H1 (cell line): ENCODE measurements at regions not wholly inside any gene's neighbourhood (a gene's known extent, or its start where the extent isn't known, plus 50 kb on each side); places are given as distances from the start of the nearest gene placed in this dataset.

ENCODE experiments used
- CTCF ChIA-PET: fragments of 300-600 bp; sonication (Branson Sonifier 250); formaldehyde crosslinking; loops from one replicate; lab custom pipeline; 2021; ENCODE audit not compliant: partially characterized antibody; lab: Charles Lee
- POLR2A ChIA-PET: fragments of 300-600 bp; sonication (Branson Sonifier 250); formaldehyde crosslinking; loops from one replicate; lab custom pipeline; 2021; ENCODE audit warnings: inconsistent platforms; ENCODE audit not compliant: partially characterized antibody; lab: Charles Lee
- DNase-seq, 2 experiments: peaks; one replicate each; pipeline versions ENCODE4 v3.0.0 to v3.0.0-alpha.2; 2010 to 2022; ENCODE audit warnings: low spot score in 2 of 2, low read depth in 1 of 2, mixed read lengths in 1 of 2
- FAIRE-seq: peaks from 2 replicates; lab custom pipeline; 2011; peaks lifted over from hg19 to GRCh38; lab: Jason Lieb, UNC
- H2AFZ ChIP-seq: 2 replicates; pipeline ENCODE4 v1.8.1; 2012; ENCODE audit warnings: low read length, inconsistent platforms
- H2AK5ac ChIP-seq: 2 replicates; pipeline ENCODE4 v1.6.1; 2013; ENCODE audit warnings: low read depth, low read length
- H2BK120ac ChIP-seq: replicated peaks from 2 replicates; pipeline ENCODE3; 2013; ENCODE audit warnings: low read depth, low read length, inconsistent platforms
- H2BK12ac ChIP-seq: 2 replicates; pipeline ENCODE4 v1.6.1; 2013; ENCODE audit warnings: low read depth, low read length
- H2BK15ac ChIP-seq: 2 replicates; pipeline ENCODE4 v1.6.1; 2013; ENCODE audit warnings: low read length
- H2BK20ac ChIP-seq: 2 replicates; pipeline ENCODE4 v1.6.1; 2013; ENCODE audit warnings: low read length
- H2BK5ac ChIP-seq: 2 replicates; pipeline ENCODE4 v1.6.1; 2013; ENCODE audit warnings: low read depth, low read length
- H3K14ac ChIP-seq: 2 replicates; pipeline ENCODE4 v1.6.1; 2013; ENCODE audit warnings: inconsistent platforms; ENCODE audit not compliant: insufficient read length
- H3K18ac ChIP-seq: 2 replicates; pipeline ENCODE4 v1.6.1; 2013; ENCODE audit warnings: low read length; ENCODE audit errors: extremely low read depth
- H3K23ac ChIP-seq: 2 replicates; pipeline ENCODE4 v1.6.1; 2013; ENCODE audit warnings: inconsistent platforms; ENCODE audit not compliant: insufficient read length
- H3K23me2 ChIP-seq: 2 replicates; pipeline ENCODE4 v1.6.1; 2013; ENCODE audit warnings: low read depth, low read length
- H3K27ac ChIP-seq: 2 replicates; pipeline ENCODE4 v1.6.1; 2011; ENCODE audit warnings: low read depth, low read length, inconsistent platforms
- H3K27me3 ChIP-seq, 4 experiments: replicated peaks in 1 of 4; 1 replicate in 1 of 4; 2 replicates in 3 of 4; pipeline versions ENCODE4 v1.6.1 to v1.8.1; 2011 to 2013; ENCODE audit warnings: low read length in 3 of 4, mild to moderate bottlenecking in 3 of 4, inconsistent platforms in 2 of 4, mixed read lengths in 2 of 4, moderate library complexity in 1 of 4; ENCODE audit not compliant: control insufficient read depth in 3 of 4, insufficient read depth in 3 of 4; ENCODE audit errors: extremely low read depth in 1 of 4
- H3K36me3 ChIP-seq, 4 experiments: 2 replicates each; pipeline versions ENCODE4 v1.6.1 to v1.8.1; 2011 to 2013; ENCODE audit warnings: mild to moderate bottlenecking in 4 of 4, low read length in 3 of 4, moderate library complexity in 2 of 4, control low read depth in 1 of 4, inconsistent platforms in 1 of 4; ENCODE audit not compliant: insufficient read depth in 4 of 4, control insufficient read depth in 2 of 4
- H3K4ac ChIP-seq: replicated peaks from 2 replicates; pipeline ENCODE3; 2013; ENCODE audit warnings: low read length, low read depth, mixed read lengths, inconsistent platforms; ENCODE audit not compliant: insufficient read length
- H3K4me1 ChIP-seq, 4 experiments: replicated peaks in 1 of 4; 1 replicate in 1 of 4; 2 replicates in 3 of 4; pipeline versions ENCODE4 v1.6.1 to v1.8.1; 2011 to 2013; ENCODE audit warnings: low read length in 3 of 4, inconsistent platforms in 2 of 4, mixed read lengths in 1 of 4; ENCODE audit not compliant: insufficient read depth in 4 of 4, control insufficient read depth in 3 of 4
- H3K4me2 ChIP-seq, 2 experiments: 2 replicates each; pipeline versions ENCODE4 v1.6.1 to v1.8.1; 2011 to 2013; ENCODE audit warnings: low read depth in 2 of 2, low read length in 2 of 2, control low read depth in 1 of 2, inconsistent platforms in 1 of 2, mild to moderate bottlenecking in 1 of 2; ENCODE audit not compliant: insufficient read depth in 1 of 2
- H3K4me3 ChIP-seq, 4 experiments: fragments of 200-600, 300-600 bp in 1 of 4; sonication (generic), shearing (Covaris generic), sonication (Bioruptor Twin) in 1 of 4; 2 replicates each; pipeline versions ENCODE4 v1.5.1 to v1.8.1; 2011 to 2016; ENCODE audit warnings: low read length in 4 of 4, low read depth in 3 of 4, control low read depth in 2 of 4, inconsistent platforms in 2 of 4, mild to moderate bottlenecking in 2 of 4, mixed read lengths in 1 of 4, moderate library complexity in 1 of 4; ENCODE audit not compliant: insufficient read depth in 2 of 4; ENCODE audit errors: extremely low read depth in 1 of 4
- H3K56ac ChIP-seq: replicated peaks from 2 replicates; pipeline ENCODE3; 2013; ENCODE audit warnings: low read depth, mild to moderate bottlenecking, mixed read lengths, low read length, inconsistent platforms; ENCODE audit not compliant: insufficient read length
- H3K79me1 ChIP-seq: 2 replicates; pipeline ENCODE4 v1.6.1; 2013; ENCODE audit warnings: low read depth, low read length, control low read depth
- H3K79me2 ChIP-seq, 2 experiments: 2 replicates each; pipeline versions ENCODE4 v1.6.1 to v1.8.1; 2012 to 2013; ENCODE audit warnings: low read length in 2 of 2, mild to moderate bottlenecking in 2 of 2, inconsistent platforms in 1 of 2; ENCODE audit not compliant: insufficient read depth in 2 of 2, control insufficient read depth in 1 of 2
- H3K9ac ChIP-seq, 4 experiments: replicated peaks in 1 of 4; 1 replicate in 1 of 4; 2 replicates in 3 of 4; pipeline versions ENCODE4 v1.6.1 to v1.8.1; 2011 to 2013; ENCODE audit warnings: low read depth in 3 of 4, low read length in 3 of 4, control low read depth in 2 of 4, mild to moderate bottlenecking in 2 of 4, moderate library complexity in 2 of 4, inconsistent platforms in 1 of 4; ENCODE audit errors: extremely low read depth in 1 of 4
- H3K9me3 ChIP-seq, 2 experiments: 2 replicates each; pipeline versions ENCODE4 v1.6.1 to v1.8.1; 2012 to 2013; ENCODE audit warnings: mild to moderate bottlenecking in 2 of 2, moderate library complexity in 2 of 2, control low read depth in 1 of 2, inconsistent platforms in 1 of 2, low read depth in 1 of 2, low read length in 1 of 2, mixed read lengths in 1 of 2; ENCODE audit not compliant: insufficient read depth in 2 of 2
- H4K20me1 ChIP-seq, 2 experiments: replicated peaks in 1 of 2; 2 replicates each; pipeline versions ENCODE3 to v1.8.1; 2011 to 2013; ENCODE audit warnings: inconsistent platforms in 2 of 2, low read length in 2 of 2, mild to moderate bottlenecking in 1 of 2; ENCODE audit not compliant: insufficient read depth in 2 of 2, control insufficient read depth in 1 of 2
- H4K5ac ChIP-seq: 2 replicates; pipeline ENCODE4 v1.6.1; 2013; ENCODE audit warnings: low read length, low read depth, mixed read lengths, inconsistent platforms; ENCODE audit not compliant: insufficient read length
- H4K8ac ChIP-seq: 2 replicates; pipeline ENCODE4 v1.8.0; 2013; ENCODE audit warnings: mild to moderate bottlenecking, moderate library complexity, low read length, inconsistent platforms; ENCODE audit not compliant: insufficient read depth; ENCODE audit errors: extremely low read depth
- H4K91ac ChIP-seq: replicated peaks from 2 replicates; pipeline ENCODE3; 2013; ENCODE audit warnings: low read length, mixed read lengths, inconsistent platforms; ENCODE audit not compliant: insufficient read length
- ATF2 ChIP-seq: IDR thresholded peaks from 2 replicates; pipeline ENCODE4 v1.6.1; 2012; ENCODE audit warnings: low read length, inconsistent platforms
- BRCA1 ChIP-seq: IDR thresholded peaks from 2 replicates; pipeline ENCODE4 v1.6.1; 2012; ENCODE audit warnings: low read depth, low read length, improper control_type of control experiment
- CBX5 ChIP-seq: fragments of 300-800, 300-1000 bp; sonication (generic); IDR thresholded peaks from 2 replicates; pipeline ENCODE4 v1.7.1; 2016; ENCODE audit warnings: antibody characterized with exemption, low read length, low read depth
- CREB1 ChIP-seq: IDR thresholded peaks from 2 replicates; pipeline ENCODE4 v1.6.1; 2012; ENCODE audit warnings: inconsistent platforms
- FOSL1 ChIP-seq: IDR thresholded peaks from 2 replicates; pipeline ENCODE4 v1.6.1; 2011; ENCODE audit warnings: mild to moderate bottlenecking, low read depth, low read length, moderate library complexity; ENCODE audit not compliant: insufficient read depth
- GABPA ChIP-seq: IDR thresholded peaks from 2 replicates; pipeline ENCODE4 v1.6.1; 2011; ENCODE audit warnings: mild to moderate bottlenecking, low read length, moderate library complexity, borderline replicate concordance; ENCODE audit not compliant: insufficient read depth
- GTF2F1 ChIP-seq: IDR thresholded peaks from 2 replicates; pipeline ENCODE4 v1.6.1; 2012; ENCODE audit warnings: low read depth, low read length, improper control_type of control experiment, borderline replicate concordance
- HDAC2 ChIP-seq, 2 experiments: fragments of 300-600 bp in 1 of 2; sonication (generic) in 1 of 2; IDR thresholded peaks; 2 replicates each; pipeline ENCODE4 v1.6.1; 2011 to 2012; ENCODE audit warnings: low read depth in 2 of 2, low read length in 2 of 2, mild to moderate bottlenecking in 2 of 2, moderate library complexity in 2 of 2, borderline replicate concordance in 1 of 2, inconsistent platforms in 1 of 2
- RAD21 ChIP-seq, 2 experiments: IDR thresholded peaks in 1 of 2; conservative IDR thresholded peaks in 1 of 2; 2 replicates each; pipeline ENCODE4 v1.6.1; 2011; ENCODE audit warnings: low read depth in 2 of 2, low read length in 2 of 2, improper control_type of control experiment in 1 of 2, inconsistent platforms in 1 of 2, mild to moderate bottlenecking in 1 of 2, moderate library complexity in 1 of 2
- SIN3A ChIP-seq, 2 experiments: IDR thresholded peaks in 1 of 2; conservative IDR thresholded peaks in 1 of 2; 2 replicates each; pipeline ENCODE4 v1.6.1; 2011 to 2012; ENCODE audit warnings: low read length in 2 of 2, improper control_type of control experiment in 1 of 2, low read depth in 1 of 2, mild to moderate bottlenecking in 1 of 2
- SIX5 ChIP-seq: IDR thresholded peaks from 2 replicates; pipeline ENCODE4 v1.6.1; 2011; ENCODE audit warnings: mild to moderate bottlenecking, low read depth, low read length
- SP4 ChIP-seq: IDR thresholded peaks from 2 replicates; pipeline ENCODE4 v1.6.1; 2012; ENCODE audit warnings: low read length, inconsistent platforms
- TAF1 ChIP-seq: IDR thresholded peaks from 2 replicates; pipeline ENCODE4 v1.6.1; 2011; ENCODE audit warnings: mild to moderate bottlenecking, low read depth, low read length
- WGBS, 2 experiments: shearing (Covaris generic) in 1 of 2; methylation state at CpG; one replicate each; pipeline versions ENCODE4 v1.1.6 to v1.1.7; 2013 to 2015; ENCODE audit warnings: low lambda C conversion rate in 2 of 2, mixed read lengths in 2 of 2, inconsistent platforms in 1 of 2, low coverage in 1 of 2, missing lambda C conversion rate in 1 of 2; ENCODE audit not compliant: insufficient replicate concordance in 2 of 2, insufficient coverage in 1 of 2, insufficient read length in 1 of 2; ENCODE audit errors: extremely low coverage in 1 of 2, missing lambda C conversion rate in 1 of 2; 5-methylcytosine and 5-hydroxymethylcytosine counted together

DNA sequence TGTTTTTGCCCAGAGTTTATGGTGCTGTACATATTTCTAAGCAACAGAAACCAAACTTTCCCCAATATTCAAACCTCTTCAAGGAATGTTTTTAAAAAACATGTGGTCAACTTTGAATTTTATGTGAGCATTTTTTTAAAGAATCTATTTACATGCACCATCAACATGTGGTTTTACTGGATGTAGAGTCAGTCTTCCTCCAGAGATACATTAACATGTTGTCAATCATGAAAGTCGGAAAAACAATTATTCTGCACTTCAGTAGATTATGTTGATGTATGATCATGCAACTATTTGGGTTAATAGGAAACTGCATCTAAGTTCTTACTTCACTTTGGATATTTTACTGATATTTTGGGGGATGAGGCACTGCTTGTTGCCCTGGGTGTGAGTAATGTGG is 208.6 kb downstream of the FOXL1 start:
- Histone ChIP-seq H3K23ac (no peak overlapping the region), H3K79me1 (no peaks in the 10 kb centered on the region; the same call in 1 of the 2 replicates), H3K4me2 (no peak overlapping the region), H3K36me3 (no peaks in the 10 kb centered on the region), H3K79me2 (no peaks in the 10 kb centered on the region), H3K4ac (no peak overlapping the region), H3K4me1 (peaks cover 0 to 4% (median 1%) of the 10 kb centered on the region in 4 experiments; a peak in 2 of 7 replicates), H3K27ac (no peak overlapping the region), H2AFZ (no peak overlapping the region), H4K20me1 (no peaks in the 10 kb centered on the region), H4K5ac (no peak overlapping the region), H3K9me3 (no peaks in the 10 kb centered on the region), H3K23me2 (no peaks in the 10 kb centered on the region), H4K91ac (no peak overlapping the region), H3K18ac (no peak overlapping the region), H3K56ac (no peak overlapping the region), H3K14ac (no peak overlapping the region), H3K9ac (no peak overlapping the region), H2BK20ac (no peak overlapping the region), H3K4me3 (no peak overlapping the region), H3K27me3 (no peaks in the 10 kb centered on the region; a peak in 1 of 7 replicates), H2AK5ac (no peak overlapping the region), H2BK5ac (no peak overlapping the region), H2BK15ac (no peak overlapping the region), H2BK12ac (no peak overlapping the region), H2BK120ac (no peak overlapping the region), H4K8ac (no peak overlapping the region)
- DNase-seq = no peak
- WGBS, 2 experiments = 86% methylated on average over 1 of the region's 1 CpG; no CpG with 5 or more reads in 1 of the 2 experiments
- no peak for FAIRE-seq
- ChIA-PET CTCF (no interaction called here), POLR2A (no interaction called here)
- TF ChIP-seq SIX5 (no peak), GABPA (no peak), CBX5 (no peak), RAD21 (IDR thresholded peaks at IDR 0.05 in 1 of 2, conservative IDR thresholded peaks at IDR 0.05 in 1 of 2; ENCODE audit: low read depth in 2 of 2, low read length in 2 of 2) (no peak), CREB1 (no peak), GTF2F1 (no peak), HDAC2 (IDR thresholded peaks at IDR 0.05; ENCODE audit: borderline replicate concordance in 1 of 2, low read depth in 2 of 2, low read length in 2 of 2) (no peak), FOSL1 (no peak), SP4 (no peak), ATF2 (no peak), BRCA1 (no peak), TAF1 (no peak), SIN3A (conservative IDR thresholded peaks at IDR 0.05 in 1 of 2, IDR thresholded peaks at IDR 0.05 in 1 of 2; ENCODE audit: low read depth in 1 of 2, low read length in 2 of 2) (no peak)
